Neural crest cell (in vitro differentiated cells): ENCODE measurements at regions not wholly inside any gene's neighbourhood (a gene's known extent, or its start where the extent isn't known, plus 50 kb on each side); places are given as distances from the start of the nearest gene placed in this dataset.
A peak's percentile ranks its signal among the peaks of the same experiment; 100 is the strongest.

ENCODE experiments used
- DNase-seq: peaks from one replicate; pipeline ENCODE4 v3.0.0; 2021; ENCODE audit warnings: low read depth, mixed read lengths, low spot score
- H3K27ac Mint-ChIP-seq: one replicate; pipeline ENCODE4 v1.8.0; 2021; ENCODE audit warnings: mild to moderate bottlenecking, mixed read lengths; ENCODE audit not compliant: unreplicated experiment
- H3K27me3 Mint-ChIP-seq: 2 replicates; pipeline ENCODE4 v1.8.0; 2021; ENCODE audit warnings: low read depth, mild to moderate bottlenecking, mixed read lengths
- H3K36me3 Mint-ChIP-seq: 2 replicates; pipeline ENCODE4 v1.8.0; 2021; ENCODE audit warnings: low read depth, mild to moderate bottlenecking, mixed read lengths
- H3K4me1 Mint-ChIP-seq: 2 replicates; pipeline ENCODE4 v1.8.0; 2021; ENCODE audit warnings: mixed read lengths
- H3K4me3 Mint-ChIP-seq: one replicate; pipeline ENCODE4 v1.8.0; 2021; ENCODE audit warnings: mild to moderate bottlenecking, mixed read lengths
- H3K9me3 Mint-ChIP-seq: 2 replicates; pipeline ENCODE4 v1.8.0; 2021; ENCODE audit warnings: mixed read lengths
- TF ChIP-seq, protein P1 (sequence below): fragments of 200-600 bp; sonication (generic); conservative IDR thresholded peaks from 2 replicates; pipeline ENCODE4 v1.5.0; 2021; ENCODE audit warnings: antibody characterized with exemption, mild to moderate bottlenecking

DNA sequence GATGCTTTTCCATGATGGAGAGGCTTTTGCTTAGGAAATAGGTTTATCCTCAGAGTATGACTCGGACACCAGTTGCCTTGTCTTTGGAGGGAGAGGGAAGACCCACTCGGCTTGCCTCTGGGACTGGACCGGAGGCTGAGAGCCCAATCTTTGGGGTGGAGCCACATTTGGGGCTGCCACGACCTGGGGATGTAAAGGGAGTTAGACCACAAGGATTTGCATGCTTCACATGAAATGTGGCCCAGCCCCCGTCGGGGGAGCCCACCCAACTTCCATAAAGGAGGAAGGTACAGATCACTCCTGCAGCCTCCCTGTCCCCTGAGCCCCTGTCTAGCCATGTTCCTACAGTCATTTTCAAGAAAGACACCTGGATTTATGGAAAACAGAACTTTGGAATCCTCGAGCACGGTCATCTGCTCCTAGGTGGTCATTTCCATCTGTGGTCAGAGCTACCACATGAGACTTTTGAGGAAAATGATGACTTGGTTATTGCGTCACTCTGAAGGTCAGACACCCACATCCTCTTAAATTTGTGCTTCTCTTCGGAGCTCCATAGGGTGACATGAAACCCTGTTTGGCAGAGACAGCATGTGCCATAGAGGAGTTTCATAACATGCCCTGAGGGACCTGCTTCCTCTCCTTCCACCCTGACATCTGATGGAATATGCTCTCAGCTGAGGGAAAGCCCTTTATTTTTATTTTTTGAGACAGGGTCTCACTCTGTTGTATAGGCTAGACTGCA, 99.4 kb upstream of the SLC45A1 start:
- H3K36me3 Mint-ChIP-seq: no peaks in the 10 kb centered on the region
- H3K27ac Mint-ChIP-seq: no peak overlapping the region
- H3K27me3 Mint-ChIP-seq: peaks cover 3% of the 10 kb centered on the region
- H3K4me3 Mint-ChIP-seq: no peak overlapping the region
- TF ChIP-seq, protein P1, sequence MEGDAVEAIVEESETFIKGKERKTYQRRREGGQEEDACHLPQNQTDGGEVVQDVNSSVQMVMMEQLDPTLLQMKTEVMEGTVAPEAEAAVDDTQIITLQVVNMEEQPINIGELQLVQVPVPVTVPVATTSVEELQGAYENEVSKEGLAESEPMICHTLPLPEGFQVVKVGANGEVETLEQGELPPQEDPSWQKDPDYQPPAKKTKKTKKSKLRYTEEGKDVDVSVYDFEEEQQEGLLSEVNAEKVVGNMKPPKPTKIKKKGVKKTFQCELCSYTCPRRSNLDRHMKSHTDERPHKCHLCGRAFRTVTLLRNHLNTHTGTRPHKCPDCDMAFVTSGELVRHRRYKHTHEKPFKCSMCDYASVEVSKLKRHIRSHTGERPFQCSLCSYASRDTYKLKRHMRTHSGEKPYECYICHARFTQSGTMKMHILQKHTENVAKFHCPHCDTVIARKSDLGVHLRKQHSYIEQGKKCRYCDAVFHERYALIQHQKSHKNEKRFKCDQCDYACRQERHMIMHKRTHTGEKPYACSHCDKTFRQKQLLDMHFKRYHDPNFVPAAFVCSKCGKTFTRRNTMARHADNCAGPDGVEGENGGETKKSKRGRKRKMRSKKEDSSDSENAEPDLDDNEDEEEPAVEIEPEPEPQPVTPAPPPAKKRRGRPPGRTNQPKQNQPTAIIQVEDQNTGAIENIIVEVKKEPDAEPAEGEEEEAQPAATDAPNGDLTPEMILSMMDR: no peak
- H3K9me3 Mint-ChIP-seq: no peaks in the 10 kb centered on the region
- no peak for DNase-seq
- H3K4me1 Mint-ChIP-seq: peaks cover 24% of the 10 kb centered on the region

DNA sequence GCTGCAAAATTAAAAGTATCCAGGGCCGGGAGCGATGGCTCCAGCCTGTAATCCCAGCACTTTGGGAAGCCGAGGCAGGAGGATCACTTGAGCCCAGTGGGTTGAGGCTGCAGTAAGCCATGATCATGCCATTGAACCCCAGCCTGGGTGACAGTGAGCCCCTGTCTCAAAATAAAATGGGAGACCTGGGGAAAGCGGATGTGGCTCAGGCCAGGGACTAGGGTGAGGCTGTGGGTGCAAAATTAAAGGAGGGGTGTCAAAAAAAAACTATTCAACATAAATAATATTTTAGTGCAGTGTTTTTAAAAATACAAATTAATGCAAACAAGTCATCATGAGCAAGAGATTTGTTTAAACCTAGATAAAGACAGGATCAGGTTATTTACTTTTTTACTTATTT, 100.1 kb upstream of the SLC45A1 start:
- Mint-ChIP-seq H3K9me3 (no peaks in the 10 kb centered on the region), H3K4me3 (no peak overlapping the region), H3K27ac (no peak overlapping the region), H3K4me1 (peaks cover 32% of the 10 kb centered on the region), H3K36me3 (no peaks in the 10 kb centered on the region), H3K27me3 (peaks cover 3% of the 10 kb centered on the region)
- DNase-seq: no peak
- TF ChIP-seq, protein P1: no peak

DNA sequence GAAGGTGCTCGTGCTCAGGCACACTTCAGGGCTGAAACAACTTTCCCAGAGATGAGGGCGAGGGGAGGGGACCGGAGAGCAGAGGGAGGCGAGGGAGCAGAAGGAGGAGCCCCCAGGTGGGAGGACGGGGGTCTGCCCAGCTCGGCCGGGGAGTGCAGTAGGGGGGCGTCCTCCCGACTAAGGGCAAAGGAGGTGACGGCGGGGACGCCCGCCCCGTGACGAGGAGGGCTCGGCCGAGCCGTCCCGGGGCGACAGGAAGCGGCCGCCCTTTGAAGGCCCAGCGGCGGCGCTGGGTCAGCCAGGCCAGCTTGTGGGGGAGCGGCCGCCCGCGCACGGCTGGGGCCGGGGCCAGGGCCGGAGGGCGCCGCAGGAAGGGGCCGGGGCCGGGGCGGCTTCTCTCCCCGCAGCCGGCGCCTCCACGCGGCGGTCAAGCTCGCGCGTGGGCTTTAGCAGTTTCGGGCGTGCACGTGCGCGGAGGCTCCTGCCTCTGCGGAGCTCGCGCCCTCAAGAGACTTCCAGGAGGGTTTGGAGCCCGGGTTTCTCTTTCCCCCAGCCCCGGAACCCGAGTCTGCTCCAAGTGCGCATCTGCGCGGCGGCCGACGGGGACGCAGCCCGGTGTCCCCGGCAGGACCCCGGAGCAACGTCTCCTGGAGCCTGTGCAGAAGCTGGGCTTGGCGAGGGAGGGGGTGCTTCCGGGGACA, 100.8 kb upstream of the SLC45A1 start:
- Mint-ChIP-seq H3K4me1 (peaks cover 38% of the 10 kb centered on the region), H3K27me3 (peaks cover 3% of the 10 kb centered on the region), H3K27ac (peak overlapping the region; percentile 90), H3K4me3 (peak overlapping the region; percentile 80), H3K36me3 (no peaks in the 10 kb centered on the region), H3K9me3 (no peaks in the 10 kb centered on the region)
- TF ChIP-seq, protein P1: no peak
- peak; percentile 33 for DNase-seq

DNA sequence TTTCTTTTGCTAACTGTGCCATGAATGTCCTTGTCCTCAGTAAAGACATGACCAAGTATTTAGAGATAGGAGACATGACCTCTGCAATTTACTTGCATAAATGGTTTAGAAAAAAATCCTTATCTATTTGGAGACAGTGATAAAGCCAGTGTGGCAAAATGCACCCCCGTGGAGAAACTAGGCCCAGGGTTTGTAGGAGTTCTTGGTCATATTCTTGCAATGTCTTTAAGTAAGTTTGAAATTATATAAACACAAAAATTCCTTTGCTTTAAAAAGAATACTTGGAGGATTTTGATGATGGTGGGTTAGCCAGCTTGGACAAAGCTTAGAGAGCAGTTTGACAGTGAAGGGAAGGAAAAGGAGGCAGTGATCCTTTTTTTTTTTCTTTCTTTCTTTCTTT, 101.9 kb upstream of the SLC45A1 start:
- Mint-ChIP-seq H3K27me3 (peaks cover 3% of the 10 kb centered on the region), H3K4me3 (peak overlapping the region; percentile 41)

DNA sequence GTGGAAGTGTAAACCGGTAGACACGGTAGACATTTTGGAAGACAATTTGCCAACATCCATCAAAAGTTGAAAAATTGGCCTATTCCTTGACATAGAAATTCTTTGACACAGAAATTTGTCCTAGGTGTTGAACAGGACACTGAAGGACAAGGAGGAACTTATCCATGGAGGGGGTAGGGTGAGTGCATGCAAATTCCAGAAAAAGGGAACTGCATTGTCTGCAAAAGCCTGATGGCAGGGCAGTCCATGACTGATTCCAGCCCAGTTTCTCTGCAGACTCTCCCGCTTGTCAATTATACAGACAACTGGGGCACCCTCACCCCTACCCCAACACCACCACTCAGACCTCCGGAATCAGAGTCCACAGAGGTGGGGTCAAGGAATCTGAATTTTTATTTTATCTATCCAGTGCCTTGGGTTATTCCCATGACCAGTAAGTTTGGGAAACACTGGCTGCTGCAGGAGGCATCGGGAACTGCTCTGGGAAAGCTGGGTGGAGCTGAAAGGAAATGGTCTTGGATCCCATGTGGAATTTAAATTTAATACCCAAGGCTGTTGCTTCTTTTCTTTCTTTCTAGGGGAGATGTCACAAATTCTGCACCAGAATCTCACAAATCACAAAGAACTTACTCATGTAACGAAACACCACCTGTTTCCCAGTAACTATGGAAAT, 103.3 kb upstream of the SLC45A1 start:
- H3K36me3 Mint-ChIP-seq: no peaks in the 10 kb centered on the region
- H3K27me3 Mint-ChIP-seq: peaks cover 3% of the 10 kb centered on the region
- H3K9me3 Mint-ChIP-seq: no peaks in the 10 kb centered on the region
- peaks cover 38% of the 10 kb centered on the region for H3K4me1 Mint-ChIP-seq
- no peak overlapping the region for H3K4me3 Mint-ChIP-seq
- no peak for DNase-seq
- no peak overlapping the region for H3K27ac Mint-ChIP-seq
- TF ChIP-seq, protein P1: no peak

More for the DNA sequence above, 101.9 kb upstream of the SLC45A1 start:
- H3K4me1 Mint-ChIP-seq: peaks cover 44% of the 10 kb centered on the region
- no peak overlapping the region for H3K27ac Mint-ChIP-seq
- no peaks in the 10 kb centered on the region for H3K9me3 Mint-ChIP-seq
- no peak for DNase-seq
- TF ChIP-seq, protein P1: no peak
- no peaks in the 10 kb centered on the region for H3K36me3 Mint-ChIP-seq
